ENCODE measurements at regions not wholly inside any gene's neighbourhood (a gene's known extent, or its start where the extent isn't known, plus 50 kb on each side); places are given as distances from the start of the nearest gene placed in this dataset.
"Not testable (repeated sequence)": the region's sequence is repeated elsewhere in the genome, so short reads cannot be mapped to it uniquely, and the experiment has no call there.

DNA sequence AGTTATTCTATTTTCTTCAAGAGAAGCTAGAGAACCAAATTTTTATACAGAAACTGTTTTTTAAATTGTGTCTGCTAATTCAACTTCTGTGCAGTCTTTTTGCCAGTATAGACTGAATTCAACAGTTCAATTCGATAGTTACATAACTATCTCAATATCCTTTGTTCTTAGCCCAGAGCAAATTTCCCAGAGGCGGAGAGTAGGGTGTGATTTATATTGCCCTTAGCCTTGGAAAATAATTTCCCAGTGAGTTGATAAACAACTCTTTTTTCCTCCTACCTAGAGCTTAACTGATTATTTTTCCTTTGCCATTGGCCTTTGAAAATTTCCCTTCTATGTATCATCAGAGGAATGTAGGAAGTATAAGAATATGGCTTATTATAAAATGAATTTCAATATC is 420.5 kb downstream of the NSUN3 start:
- no peak for DNase-seq (ENCODE audit: low read depth in 4 of 4, low spot score in 1 of 4)

- no peak for DNase-seq (ENCODE audit: low read depth in 4 of 4, low spot score in 1 of 4)
These were observed 432.1 kb downstream of the NSUN3 start for GRCh38 chr3:94494992-94495391.

DNA sequence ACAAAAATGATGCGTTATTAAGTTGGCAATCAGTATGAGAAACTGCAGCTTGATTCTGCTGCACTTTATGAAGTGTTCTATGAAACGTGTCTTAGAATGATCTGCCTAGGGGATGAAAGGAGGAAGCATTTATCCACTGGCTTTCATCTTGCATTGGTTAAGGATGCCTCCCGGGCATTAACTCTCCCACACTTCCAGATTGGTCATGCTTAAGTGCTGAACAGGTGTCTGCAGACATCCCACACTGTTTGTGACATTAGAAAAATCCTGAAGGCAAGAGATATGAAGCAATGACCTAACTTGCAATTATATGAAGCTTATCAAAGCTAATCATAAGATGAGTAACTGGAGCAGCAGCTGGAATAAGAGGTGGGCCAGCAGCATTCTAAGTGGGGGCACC is 437.3 kb downstream of the NSUN3 start:
- no peak for DNase-seq (ENCODE audit: low read depth in 4 of 4, low spot score in 1 of 4)

DNA sequence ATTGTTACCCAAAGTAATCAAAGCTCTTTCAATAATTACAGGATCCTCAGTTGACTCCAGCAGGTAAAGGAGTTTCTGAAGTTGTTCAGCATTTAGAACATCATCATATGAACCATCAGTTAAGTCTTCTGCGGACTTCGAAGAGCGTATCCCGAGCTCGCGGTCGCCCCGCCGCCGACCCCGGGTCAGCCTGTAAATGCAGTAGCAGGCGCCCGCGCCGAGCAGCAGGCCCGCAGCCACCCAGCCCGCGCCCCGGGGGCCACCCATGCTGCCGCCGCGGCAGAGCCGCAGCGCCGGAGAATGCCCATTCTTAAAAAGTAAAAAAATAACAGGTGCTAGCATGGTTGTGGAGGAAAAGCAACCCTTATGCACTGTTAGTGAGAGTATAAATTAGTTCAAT is 444.5 kb downstream of the NSUN3 start:
- DNase-seq (ENCODE audit: low read depth in 4 of 4, low spot score in 1 of 4): not testable (repeated sequence)

GRCh38 chr3:94512876-94513275 is 450.0 kb downstream of the NSUN3 start:
- DNase-seq (ENCODE audit: low read depth in 4 of 4, low spot score in 1 of 4): no peak

GRCh38 chr3:94513600-94513999 is 450.7 kb downstream of the NSUN3 start:
- DNase-seq (ENCODE audit: low read depth in 4 of 4, low spot score in 1 of 4): no peak

GRCh38 chr3:94515983-94516382 is 453.1 kb downstream of the NSUN3 start:
- DNase-seq (ENCODE audit: low read depth in 4 of 4, low spot score in 1 of 4): no peak

DNA sequence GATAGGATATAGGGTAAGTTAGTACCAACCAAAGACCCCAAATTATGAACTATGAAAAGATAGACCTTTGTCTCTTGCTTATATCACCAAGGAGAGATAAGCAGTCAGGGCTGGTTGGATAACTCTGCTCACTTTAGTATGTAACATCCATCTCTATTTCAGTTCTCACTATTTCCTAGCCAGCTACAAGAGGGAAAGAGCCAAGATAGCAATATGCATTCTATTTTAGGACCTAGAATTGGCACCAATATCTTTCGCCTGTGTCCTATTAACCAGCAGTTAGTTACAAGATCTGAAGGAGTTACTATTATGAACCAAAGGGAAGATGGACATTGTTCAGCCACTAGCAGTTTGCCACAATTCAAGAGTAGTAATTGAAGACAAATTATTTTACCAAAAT is 457.5 kb downstream of the NSUN3 start:
- no peak for DNase-seq (ENCODE audit: low read depth in 4 of 4, low spot score in 1 of 4)

- DNase-seq (ENCODE audit: low read depth in 4 of 4, low spot score in 1 of 4): no peak
These were observed 459.6 kb downstream of the NSUN3 start for GRCh38 chr3:94522488-94522887.

DNA sequence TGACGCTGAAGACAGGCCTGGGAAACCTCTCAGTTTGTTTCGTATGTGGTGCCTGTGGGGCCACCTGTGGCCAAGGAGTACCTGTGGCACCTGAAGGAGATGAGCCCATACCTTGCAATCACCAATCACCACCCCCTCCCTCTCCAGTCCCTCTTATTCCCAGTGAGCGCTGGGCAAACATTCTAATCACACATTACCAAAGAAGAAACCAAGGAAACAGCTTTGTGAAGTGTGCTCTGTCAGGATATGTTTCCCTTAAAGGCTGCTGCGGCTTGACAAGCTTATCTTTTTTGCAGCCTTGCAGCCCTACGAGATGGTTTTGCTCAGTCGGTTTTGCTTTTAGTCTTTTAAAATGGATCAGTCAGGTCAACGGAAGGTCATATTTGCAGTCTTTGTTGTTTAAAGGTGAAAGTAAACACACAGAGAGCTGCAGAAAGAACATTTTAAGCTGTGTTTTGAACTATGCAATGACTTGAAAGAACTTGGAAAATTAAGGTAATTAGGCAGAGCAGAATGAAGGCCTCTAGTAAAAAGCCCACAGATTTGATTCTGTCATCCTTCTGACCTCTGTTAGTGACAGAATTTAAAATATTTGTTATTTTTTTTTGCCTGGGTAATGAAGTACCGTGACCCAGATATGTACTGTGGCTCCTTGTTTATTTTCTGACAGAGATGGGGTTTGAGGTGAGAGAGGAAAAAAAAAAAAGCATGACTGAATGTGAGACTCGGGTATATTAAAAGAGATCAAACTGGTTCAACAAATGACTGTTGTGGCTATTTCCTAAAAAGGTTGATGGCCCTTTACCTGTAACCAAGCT is 461.4 kb downstream of the NSUN3 start:
- DNase-seq (ENCODE audit: low read depth in 4 of 4, low spot score in 1 of 4): no peak

DNA sequence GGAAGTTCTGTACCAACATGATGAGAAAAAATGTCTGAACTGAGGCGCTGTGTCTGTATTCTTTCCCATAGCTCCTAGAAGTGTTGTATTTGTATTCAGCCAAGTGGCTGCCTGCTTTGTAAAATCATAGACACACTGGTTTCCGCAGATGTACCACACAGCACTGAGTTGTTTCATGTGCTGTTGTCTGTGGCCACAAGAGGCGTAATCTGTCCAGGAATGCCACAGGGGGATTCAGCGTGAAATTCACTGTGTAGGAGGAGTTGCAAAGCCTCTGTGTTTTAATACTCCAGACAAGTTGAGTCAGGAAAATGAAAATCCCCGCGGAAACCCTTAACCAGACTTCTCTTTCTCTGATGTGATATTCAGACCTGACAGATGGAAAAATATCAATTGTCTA is 462.2 kb downstream of the NSUN3 start:
- DNase-seq (ENCODE audit: low read depth in 4 of 4, low spot score in 1 of 4): no peak

DNA sequence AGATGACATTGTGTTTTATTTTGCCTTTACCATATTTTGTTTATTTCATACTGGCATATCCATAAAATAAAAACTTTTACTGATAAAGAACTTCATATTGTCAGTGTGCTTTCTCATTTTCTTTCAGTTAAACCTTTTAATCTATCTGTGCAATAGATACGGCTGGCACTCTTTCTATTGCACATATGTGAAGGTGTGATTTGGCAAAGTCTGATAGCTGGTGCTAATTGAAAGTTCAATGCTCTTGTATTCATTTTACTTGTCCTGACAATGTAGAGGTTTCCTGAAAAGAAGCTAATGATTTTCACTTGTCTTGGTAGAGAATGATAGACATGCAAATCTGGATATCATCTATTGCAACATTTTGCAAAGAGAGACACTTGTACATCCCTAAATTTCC is 467.0 kb downstream of the NSUN3 start:
- no peak for DNase-seq (ENCODE audit: low read depth in 4 of 4, low spot score in 1 of 4)

- no peak for DNase-seq (ENCODE audit: low read depth in 4 of 4, low spot score in 1 of 4)
These were observed 470.1 kb downstream of the NSUN3 start for GRCh38 chr3:94532951-94533350.

DNA sequence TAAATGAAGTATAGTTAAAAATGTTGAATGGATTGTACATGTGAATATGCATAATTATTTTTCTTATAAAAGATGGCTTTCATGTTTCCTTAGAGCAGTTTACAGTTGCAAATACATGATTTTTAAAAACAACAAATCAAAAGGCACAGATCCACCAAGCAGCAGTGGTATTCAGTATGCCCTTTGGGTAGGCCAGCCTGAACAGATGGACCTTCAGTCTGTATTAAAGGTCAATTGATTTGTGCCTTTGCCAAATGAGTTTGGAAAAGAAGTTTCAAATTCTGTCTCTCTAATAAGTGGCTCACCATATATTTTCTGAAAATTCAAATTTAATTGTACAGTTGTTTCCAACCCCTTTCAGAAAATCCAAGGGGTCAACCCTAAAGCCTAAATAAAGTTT is 477.1 kb downstream of the NSUN3 start:
- DNase-seq (ENCODE audit: low read depth in 4 of 4, low spot score in 1 of 4): no peak

DNA sequence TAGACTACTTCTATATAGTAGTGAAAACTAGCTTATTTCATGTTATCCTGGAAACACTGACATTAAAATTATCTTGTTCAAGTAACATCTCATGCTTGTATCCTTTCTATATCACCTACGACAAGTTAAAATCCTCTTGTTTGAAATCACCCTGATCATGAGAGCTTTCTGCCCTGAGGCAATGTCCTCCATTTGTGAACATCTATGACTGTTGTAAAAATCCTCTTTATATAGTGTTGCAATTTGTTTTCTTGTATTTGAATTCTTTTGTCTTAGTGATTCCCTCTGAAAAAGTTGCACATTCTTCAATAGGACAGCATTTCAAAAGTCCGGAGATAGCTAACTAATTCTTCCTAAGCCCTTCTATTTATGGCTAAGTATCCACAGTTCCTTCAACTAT is 480.3 kb downstream of the NSUN3 start:
- no peak for DNase-seq (ENCODE audit: low read depth in 4 of 4, low spot score in 1 of 4)

GRCh38 chr3:94544131-94544789 is 481.4 kb downstream of the NSUN3 start:
- DNase-seq (ENCODE audit: low read depth in 4 of 4, low spot score in 1 of 4): no peak

DNA sequence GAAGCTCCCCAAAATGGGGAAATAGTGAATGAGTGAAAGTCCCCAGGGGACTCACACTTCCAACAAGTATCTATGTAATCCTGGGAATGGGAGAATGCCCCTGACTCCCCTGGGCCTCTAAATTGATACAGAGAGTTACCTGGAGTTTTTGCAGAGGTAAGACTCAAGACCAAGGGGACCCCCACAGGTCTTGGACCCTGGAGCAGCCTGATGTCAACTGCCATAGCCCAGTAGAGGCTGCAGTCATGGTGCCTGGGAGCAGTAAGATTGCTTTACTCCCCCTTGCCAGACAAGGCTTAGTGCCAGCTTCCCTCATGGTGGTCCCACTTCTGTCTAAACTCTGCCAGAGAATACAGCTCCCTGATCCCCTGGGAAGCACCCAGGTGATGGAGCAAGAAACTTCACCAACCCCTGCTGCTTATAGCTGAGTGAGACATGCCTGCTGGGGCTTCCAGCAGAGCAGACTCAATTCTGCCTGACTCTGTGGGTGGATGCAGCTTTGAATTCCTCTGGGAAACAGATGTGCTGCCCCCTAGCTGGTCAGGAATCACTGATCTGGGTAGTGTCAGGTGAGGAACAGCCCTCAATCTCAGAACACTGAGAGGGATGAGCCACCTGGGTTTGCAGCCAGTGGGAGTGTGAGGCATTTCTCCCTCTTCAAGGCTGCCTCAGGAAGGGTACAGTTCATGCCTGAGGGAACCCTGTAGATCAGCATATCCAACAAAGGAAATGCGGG is 485.9 kb downstream of the NSUN3 start:
- no peak for DNase-seq (ENCODE audit: low read depth in 4 of 4, low spot score in 1 of 4)

DNA sequence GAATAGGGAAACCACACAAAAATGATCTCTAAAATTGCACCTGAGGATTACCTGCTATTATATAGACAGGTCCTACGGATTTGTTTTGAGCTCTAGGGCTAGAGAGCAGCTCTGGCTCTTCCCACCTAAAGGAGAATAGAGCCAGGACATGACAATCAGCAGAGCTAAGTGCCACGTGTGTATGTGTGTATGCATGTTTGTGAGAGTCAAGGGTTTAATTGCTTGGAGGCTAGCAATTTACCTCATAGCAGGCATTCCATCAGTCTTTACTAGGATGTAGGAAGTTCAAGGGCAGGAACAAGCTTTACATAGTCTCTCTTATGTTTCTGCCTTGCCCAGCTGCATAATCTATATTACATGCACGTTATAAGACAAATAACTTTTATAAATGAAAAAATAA is 498.2 kb downstream of the NSUN3 start:
- no peak for DNase-seq (ENCODE audit: low read depth in 4 of 4, low spot score in 1 of 4)

GRCh38 chr3:94564247-94564646 is 501.4 kb downstream of the NSUN3 start:
- DNase-seq (ENCODE audit: low read depth in 4 of 4, low spot score in 1 of 4): no peak

- DNase-seq (ENCODE audit: low read depth in 4 of 4, low spot score in 1 of 4): no peak
These were observed 505.2 kb downstream of the NSUN3 start for GRCh38 chr3:94568041-94568440.

GRCh38 chr3:94573337-94573736 is 510.5 kb downstream of the NSUN3 start:
- no peak for DNase-seq (ENCODE audit: low read depth in 4 of 4, low spot score in 1 of 4)

DNA sequence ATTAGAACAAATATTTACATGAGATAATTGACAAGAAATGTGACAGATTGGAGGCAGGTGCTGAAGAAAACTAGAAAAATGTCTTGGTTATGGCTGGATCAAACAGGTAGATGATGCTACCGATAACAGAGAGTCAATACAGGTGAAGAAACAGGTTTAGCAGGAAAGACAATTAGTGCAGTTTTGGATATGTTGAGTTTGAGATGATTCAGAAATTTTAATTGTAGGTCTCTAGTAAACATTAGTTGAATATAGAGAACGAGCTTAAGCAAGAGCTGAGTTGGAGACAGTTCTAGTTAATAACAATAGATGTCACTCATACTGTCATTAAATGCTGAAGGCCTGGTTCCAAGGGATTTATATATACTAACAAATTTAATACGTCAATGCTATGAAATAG is 524.4 kb downstream of the NSUN3 start:
- DNase-seq (ENCODE audit: low read depth in 4 of 4, low spot score in 1 of 4): no peak

Data from stimulated activated CD4-positive, alpha-beta T cell treated with anti-CD3 and anti-CD28 coated beads, Interleukin-1b, Interleukin-23, amount 100 ng/mL, for 24 hours (primary cell).